MG63 (cell line): ENCODE measurements at regions not wholly inside any gene's neighbourhood (a gene's known extent, or its start where the extent isn't known, plus 50 kb on each side); places are given as distances from the start of the nearest gene placed in this dataset.
A peak's percentile ranks its signal among the peaks of the same experiment; 100 is the strongest.
"Not testable (repeated sequence)": the region's sequence is repeated elsewhere in the genome, so short reads cannot be mapped to it uniquely, and the experiment has no call there.

ENCODE experiments used
- DNase-seq: peaks from one replicate; pipeline ENCODE4 v3.0.0-alpha.2; 2020
- H3K27me3 ChIP-seq: fragments of 250-450 bp; sonication (Bioruptor Pico); 2 replicates; pipeline ENCODE4 v1.5.1; 2020; ENCODE audit warnings: mild to moderate bottlenecking, moderate library complexity
- H3K36me3 ChIP-seq: fragments of 250-450 bp; sonication (Bioruptor Pico); 2 replicates; pipeline ENCODE4 v1.5.1; 2020; ENCODE audit warnings: mild to moderate bottlenecking, moderate library complexity
- H3K4me3 ChIP-seq: fragments of 250-450 bp; sonication (Bioruptor Pico); 2 replicates; pipeline ENCODE4 v1.5.1; 2020; ENCODE audit warnings: mild to moderate bottlenecking, moderate library complexity
- H3K9me3 ChIP-seq: fragments of 250-450 bp; sonication (Bioruptor Pico); 2 replicates; pipeline ENCODE4 v1.5.1; 2020; ENCODE audit warnings: mild to moderate bottlenecking, moderate library complexity

GRCh38 chr2:130289780-130290179 is 52.9 kb upstream of the IMP4 start:
- DNase-seq = no peak
- no peaks in the 10 kb centered on the region for H3K36me3 ChIP-seq
- no peaks in the 10 kb centered on the region for H3K9me3 ChIP-seq
- no peaks in the 10 kb centered on the region for H3K27me3 ChIP-seq
- no peak overlapping the region for H3K4me3 ChIP-seq

GRCh38 chr2:130288467-130289403 is 54.0 kb upstream of the IMP4 start:
- H3K36me3 ChIP-seq = no peaks in the 10 kb centered on the region
- H3K9me3 ChIP-seq = no peaks in the 10 kb centered on the region
- no peaks in the 10 kb centered on the region for H3K27me3 ChIP-seq
- peak; percentile 26 for DNase-seq
- peak overlapping the region; percentile 17 for H3K4me3 ChIP-seq

GRCh38 chr2:130287656-130288026 is 55.1 kb upstream of the IMP4 start:
- no peak for DNase-seq
- no peaks in the 10 kb centered on the region for H3K36me3 ChIP-seq
- H3K9me3 ChIP-seq = no peaks in the 10 kb centered on the region
- no peak overlapping the region for H3K4me3 ChIP-seq
- H3K27me3 ChIP-seq = no peaks in the 10 kb centered on the region

- Histone ChIP-seq H3K9me3 (no peaks in the 10 kb centered on the region), H3K4me3 (no peak overlapping the region), H3K27me3 (no peaks in the 10 kb centered on the region), H3K36me3 (no peaks in the 10 kb centered on the region)
- DNase-seq = no peak
Observed at GRCh38 chr2:130286983-130287655, 55.6 kb upstream of the IMP4 start.

DNA sequence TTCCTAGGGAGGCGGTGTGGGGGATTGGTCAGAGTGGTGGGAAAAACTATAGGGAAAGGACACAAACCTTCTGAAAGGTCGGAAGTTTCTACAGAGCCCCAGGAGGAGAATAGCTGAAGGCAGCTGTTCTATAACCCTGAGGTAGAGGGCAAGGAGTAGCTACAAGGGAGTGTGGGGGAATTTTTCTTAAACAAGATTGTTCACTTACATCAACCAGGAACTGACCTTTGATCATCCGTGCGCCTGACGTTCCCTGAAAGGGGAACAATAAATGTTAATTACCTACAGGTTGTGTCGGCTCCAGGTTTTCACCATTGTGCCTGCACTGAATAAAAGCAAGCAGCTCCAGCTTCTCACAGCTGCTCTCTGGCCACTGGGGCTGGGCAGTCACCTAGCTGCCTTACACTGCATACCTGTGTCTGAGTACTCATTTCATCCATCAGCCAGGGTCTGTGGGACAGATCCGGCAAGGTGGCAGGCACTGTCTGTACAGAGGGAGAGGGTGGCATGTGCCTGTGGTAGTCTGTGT is 59.3 kb upstream of the IMP4 start:
- not testable (repeated sequence) for H3K27me3 ChIP-seq, H3K4me3 ChIP-seq, H3K9me3 ChIP-seq, DNase-seq, H3K36me3 ChIP-seq

GRCh38 chr2:130279551-130279950 is 63.1 kb upstream of the IMP4 start:
- not testable (repeated sequence) for H3K9me3 ChIP-seq, H3K27me3 ChIP-seq, DNase-seq, H3K36me3 ChIP-seq, H3K4me3 ChIP-seq

GRCh38 chr2:130268333-130268732 is 70.1 kb upstream of the TUBA3E start:
- H3K9me3 ChIP-seq, DNase-seq, H3K36me3 ChIP-seq, H3K27me3 ChIP-seq, H3K4me3 ChIP-seq: not testable (repeated sequence)

DNA sequence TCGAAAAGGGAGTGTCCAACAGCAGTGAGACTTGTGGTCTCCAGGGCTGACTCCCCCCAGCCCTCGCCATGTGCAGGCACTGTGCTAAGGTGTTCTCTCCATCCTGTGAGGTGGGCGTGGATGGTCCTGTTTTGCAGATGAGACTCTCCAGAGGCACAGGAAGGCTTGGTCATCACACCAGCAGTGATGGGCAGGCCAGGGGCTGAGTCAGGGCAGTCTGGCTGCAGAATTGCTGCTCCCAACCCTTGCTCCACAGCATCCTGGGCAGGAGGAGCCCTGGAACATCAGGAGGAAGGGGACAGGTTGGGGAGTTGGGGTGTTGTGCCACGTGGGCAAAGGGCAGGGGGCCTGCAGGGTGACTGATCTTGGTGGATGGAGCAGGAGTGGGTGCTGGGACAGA is 69.3 kb upstream of the TUBA3E start:
- H3K27me3 ChIP-seq, H3K4me3 ChIP-seq, H3K9me3 ChIP-seq, DNase-seq, H3K36me3 ChIP-seq: not testable (repeated sequence)

DNA sequence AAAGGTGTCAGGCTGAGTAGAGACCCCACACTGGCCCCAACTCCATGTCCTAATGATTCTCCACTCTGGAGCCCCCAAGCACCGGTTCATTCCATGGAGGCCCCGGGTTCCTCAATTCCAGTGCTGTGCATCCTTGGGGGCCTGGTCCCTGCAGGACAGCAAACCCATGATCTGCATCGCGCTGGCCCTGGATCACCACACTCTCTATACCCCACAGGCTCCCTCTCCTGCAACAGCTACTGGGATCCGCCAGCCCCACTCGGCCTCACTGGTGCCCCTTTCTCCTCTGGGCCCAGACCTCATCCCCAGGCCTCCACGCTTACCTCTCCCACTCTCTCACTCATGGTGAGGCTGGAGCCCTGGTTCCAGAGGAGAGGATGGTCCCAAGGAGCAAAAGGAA is 68.6 kb upstream of the TUBA3E start:
- DNase-seq, H3K27me3 ChIP-seq, H3K9me3 ChIP-seq, H3K4me3 ChIP-seq, H3K36me3 ChIP-seq: not testable (repeated sequence)

DNA sequence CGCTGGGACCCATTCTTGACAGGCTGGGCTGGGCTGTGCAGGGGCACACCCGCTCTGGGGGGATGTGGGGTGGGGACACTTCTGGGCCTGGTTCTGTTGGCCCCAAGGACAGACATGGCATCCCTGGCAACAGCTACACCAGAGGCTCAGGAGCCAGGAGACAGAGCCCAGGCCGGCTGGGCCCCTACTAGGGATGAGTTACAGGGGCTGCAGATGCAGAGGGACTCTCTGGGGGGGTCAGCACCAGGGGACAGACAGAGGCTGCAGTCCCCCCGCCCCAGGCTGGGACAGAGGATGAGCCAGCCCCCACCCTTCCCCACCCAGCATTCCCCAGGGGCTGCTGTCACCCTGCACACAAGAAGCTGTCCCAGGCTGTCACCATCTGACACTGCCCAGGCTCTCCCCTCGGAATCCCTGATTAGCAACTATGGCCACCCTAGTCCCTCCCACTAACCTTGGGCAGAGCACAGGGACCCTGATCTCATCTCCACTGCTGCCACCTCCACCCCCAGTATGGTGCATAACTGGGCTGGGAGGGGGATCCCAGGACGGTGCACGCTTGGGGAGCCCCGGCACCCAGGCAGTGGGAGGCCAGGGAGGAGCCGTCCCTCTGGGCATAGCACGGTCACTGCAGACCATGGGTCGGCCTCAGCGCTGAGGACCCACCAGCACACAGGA is 67.5 kb upstream of the TUBA3E start:
- H3K27me3 ChIP-seq, H3K36me3 ChIP-seq, H3K9me3 ChIP-seq, DNase-seq, H3K4me3 ChIP-seq: not testable (repeated sequence)

- not testable (repeated sequence) for DNase-seq, H3K27me3 ChIP-seq, H3K36me3 ChIP-seq, H3K4me3 ChIP-seq, H3K9me3 ChIP-seq
Observed at GRCh38 chr2:130264901-130265320, 66.7 kb upstream of the TUBA3E start.

DNA sequence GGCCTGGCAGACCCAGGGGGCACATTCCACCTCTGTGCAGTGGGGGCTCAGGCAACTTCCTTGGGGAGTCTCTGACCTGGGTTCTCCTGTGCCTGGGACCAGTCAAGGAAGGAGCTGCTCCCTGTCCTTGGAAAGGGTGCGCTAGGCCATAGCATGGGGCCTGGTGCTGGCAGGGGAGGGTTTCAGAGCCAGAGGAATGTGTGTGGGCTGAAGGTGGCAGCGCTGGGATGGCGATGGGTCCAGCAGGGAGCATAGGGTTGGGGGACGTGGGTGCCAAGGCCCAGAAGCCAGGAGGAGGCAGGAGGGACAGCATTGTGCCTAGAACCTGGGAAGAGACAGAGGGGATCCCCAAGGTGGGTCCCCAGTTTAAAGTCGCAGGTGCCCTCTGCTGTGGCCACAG is 66.3 kb upstream of the TUBA3E start:
- Histone ChIP-seq H3K4me3 (no peak overlapping the region), H3K9me3 (no peaks in the 10 kb centered on the region)
- no peak for DNase-seq

GRCh38 chr2:130264046-130264445 is 65.8 kb upstream of the TUBA3E start:
- Histone ChIP-seq H3K27me3 (peaks cover 8% of the 10 kb centered on the region; the same call in 1 of the 2 replicates), H3K9me3 (no peaks in the 10 kb centered on the region), H3K36me3 (no peaks in the 10 kb centered on the region), H3K4me3 (no peak overlapping the region)
- DNase-seq = no peak

More for the DNA sequence above, 66.3 kb upstream of the TUBA3E start:
- no peaks in the 10 kb centered on the region for H3K36me3 ChIP-seq
- peaks cover 8% of the 10 kb centered on the region; the same call in 1 of the 2 replicates for H3K27me3 ChIP-seq

- Histone ChIP-seq H3K36me3 (no peaks in the 10 kb centered on the region), H3K27me3 (peaks cover 8% of the 10 kb centered on the region; the same call in 1 of the 2 replicates), H3K9me3 (no peaks in the 10 kb centered on the region), H3K4me3 (no peak overlapping the region)
- no peak for DNase-seq
Observed at GRCh38 chr2:130263606-130264005, 65.4 kb upstream of the TUBA3E start.

DNA sequence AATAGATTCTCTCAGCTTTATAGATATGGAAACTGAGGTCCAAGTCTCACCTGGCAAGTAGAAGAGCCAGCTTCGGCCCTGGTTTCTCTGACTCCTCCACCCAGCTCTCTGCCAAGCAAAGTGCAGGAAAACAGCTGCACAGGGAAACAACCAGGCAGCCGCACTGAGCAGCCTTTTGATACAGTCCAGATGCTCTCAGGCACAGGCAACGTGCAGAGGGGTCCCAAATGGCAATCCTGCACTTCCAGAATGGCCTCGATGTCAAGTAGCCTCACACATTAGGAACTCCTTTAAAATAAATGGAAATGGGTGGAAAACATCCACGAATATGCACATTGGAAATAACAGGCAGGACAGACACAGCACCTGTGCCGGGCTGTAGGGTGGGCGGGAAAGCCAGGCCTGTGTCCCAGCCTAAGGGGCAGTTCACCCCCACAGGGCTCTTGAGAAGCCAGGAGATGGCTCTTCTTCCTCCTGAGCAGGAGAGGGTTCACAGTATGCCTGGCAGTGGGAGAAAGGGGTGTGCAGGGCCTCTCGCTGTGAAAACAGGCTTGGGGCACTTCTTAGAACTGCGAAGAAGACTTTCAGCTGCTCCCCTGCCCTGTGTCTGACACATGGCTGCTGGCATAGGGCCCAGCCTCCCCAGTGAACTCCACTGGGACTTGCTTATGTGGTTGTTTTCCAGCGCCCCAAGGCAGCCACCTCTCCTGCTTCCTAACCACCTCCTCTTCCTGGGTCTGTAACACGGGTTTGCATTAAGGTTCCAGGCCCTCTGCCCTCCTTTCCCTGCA is 63.9 kb upstream of the TUBA3E start:
- H3K36me3 ChIP-seq = no peaks in the 10 kb centered on the region
- H3K27me3 ChIP-seq = peaks cover 12% of the 10 kb centered on the region; the same call in 1 of the 2 replicates
- no peak overlapping the region for H3K4me3 ChIP-seq
- peak; percentile 30 for DNase-seq
- no peaks in the 10 kb centered on the region for H3K9me3 ChIP-seq

DNA sequence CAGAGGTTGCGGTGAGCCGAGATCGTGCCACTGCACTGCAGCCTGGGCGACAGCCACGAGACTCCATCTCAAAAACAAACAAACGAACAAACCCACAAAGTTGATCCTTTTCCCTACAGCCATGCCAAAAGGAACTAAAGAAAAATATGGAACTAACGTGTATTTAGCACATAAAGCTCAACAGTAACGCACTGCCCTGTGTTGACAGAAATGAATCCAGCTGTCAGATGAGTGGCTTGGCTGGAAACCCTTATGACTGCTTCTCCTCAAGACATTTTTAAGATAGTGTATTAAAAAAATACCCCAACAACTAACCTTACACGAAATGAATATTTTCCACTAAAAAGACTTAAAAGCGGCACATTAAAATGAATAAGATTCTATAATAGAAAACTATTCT is 62.9 kb upstream of the TUBA3E start:
- no peaks in the 10 kb centered on the region for H3K9me3 ChIP-seq
- no peaks in the 10 kb centered on the region for H3K36me3 ChIP-seq
- peaks cover 18% of the 10 kb centered on the region for H3K27me3 ChIP-seq
- no peak overlapping the region for H3K4me3 ChIP-seq
- no peak for DNase-seq
